ENCODE measurements at regions not wholly inside any gene's neighbourhood (a gene's known extent, or its start where the extent isn't known, plus 50 kb on each side); places are given as distances from the start of the nearest gene placed in this dataset.

- TF ChIP-seq POLR2A (IDR thresholded peaks at IDR 0.05; ENCODE audit: extremely low read depth, insufficient read length) (no peak), CTCF (IDR thresholded peaks at IDR 0.05; ENCODE audit: low read depth, low read length) (no peak)
These were observed 210.9 kb upstream of the OSR1 start for GRCh38 chr2:19569300-19569791.
